ENCODE measurements at regions not wholly inside any gene's neighbourhood (a gene's known extent, or its start where the extent isn't known, plus 50 kb on each side); places are given as distances from the start of the nearest gene placed in this dataset.

DNA sequence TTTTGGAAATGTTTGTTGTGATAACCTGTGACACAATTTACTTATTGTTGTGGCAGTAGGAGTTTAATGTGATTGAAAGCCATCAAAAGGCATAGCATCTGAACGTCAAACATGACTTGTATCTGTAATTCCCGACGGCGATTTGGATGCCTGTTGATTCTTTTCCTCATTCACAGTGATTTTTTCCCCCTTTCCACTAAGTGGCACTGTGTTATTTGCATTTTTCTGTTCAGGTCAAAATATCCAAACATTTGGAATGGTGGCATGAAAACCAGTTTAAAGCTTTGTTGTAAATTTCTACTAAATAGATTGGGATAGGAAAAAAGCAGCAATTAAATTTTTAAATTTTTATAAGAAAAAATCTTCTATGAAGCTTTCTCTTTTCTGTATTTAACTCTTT, 259.9 kb upstream of the KCNH8 start:
- DNase-seq (ENCODE audit: low read depth) = no peak

DNA sequence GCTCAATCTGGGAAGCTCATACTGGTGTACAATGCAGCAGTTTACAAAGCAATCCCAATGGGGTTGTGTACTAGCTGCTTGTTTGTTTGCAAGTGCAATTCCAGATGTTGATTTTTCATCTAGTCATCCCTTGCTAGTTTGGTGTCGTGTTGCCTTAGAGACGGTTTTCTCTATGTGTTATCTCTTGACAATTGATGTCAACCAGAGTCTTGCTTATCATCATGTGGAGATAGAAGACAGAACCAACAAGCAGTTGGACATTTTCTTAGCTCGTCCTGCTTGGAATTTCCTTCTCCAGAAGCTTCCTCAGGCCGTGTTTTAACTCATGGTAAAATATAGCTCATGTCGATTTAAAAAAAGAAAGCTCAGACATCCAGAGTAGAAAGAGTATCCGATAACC, 262.0 kb upstream of the KCNH8 start:
- TF ChIP-seq MYC (IDR thresholded peaks at IDR 0.05; ENCODE audit: low read depth, low read length) (no peak), POLR2A (IDR thresholded peaks at IDR 0.05; ENCODE audit: extremely low read depth, insufficient read length) (no peak)
- TF ChIP-seq, protein P1, sequence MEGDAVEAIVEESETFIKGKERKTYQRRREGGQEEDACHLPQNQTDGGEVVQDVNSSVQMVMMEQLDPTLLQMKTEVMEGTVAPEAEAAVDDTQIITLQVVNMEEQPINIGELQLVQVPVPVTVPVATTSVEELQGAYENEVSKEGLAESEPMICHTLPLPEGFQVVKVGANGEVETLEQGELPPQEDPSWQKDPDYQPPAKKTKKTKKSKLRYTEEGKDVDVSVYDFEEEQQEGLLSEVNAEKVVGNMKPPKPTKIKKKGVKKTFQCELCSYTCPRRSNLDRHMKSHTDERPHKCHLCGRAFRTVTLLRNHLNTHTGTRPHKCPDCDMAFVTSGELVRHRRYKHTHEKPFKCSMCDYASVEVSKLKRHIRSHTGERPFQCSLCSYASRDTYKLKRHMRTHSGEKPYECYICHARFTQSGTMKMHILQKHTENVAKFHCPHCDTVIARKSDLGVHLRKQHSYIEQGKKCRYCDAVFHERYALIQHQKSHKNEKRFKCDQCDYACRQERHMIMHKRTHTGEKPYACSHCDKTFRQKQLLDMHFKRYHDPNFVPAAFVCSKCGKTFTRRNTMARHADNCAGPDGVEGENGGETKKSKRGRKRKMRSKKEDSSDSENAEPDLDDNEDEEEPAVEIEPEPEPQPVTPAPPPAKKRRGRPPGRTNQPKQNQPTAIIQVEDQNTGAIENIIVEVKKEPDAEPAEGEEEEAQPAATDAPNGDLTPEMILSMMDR (IDR thresholded peaks at IDR 0.05; ENCODE audit: low read depth, low read length) = no peak
- TF ChIP-seq, protein P2, sequence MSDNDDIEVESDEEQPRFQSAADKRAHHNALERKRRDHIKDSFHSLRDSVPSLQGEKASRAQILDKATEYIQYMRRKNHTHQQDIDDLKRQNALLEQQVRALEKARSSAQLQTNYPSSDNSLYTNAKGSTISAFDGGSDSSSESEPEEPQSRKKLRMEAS (IDR thresholded peaks at IDR 0.05; ENCODE audit: low read depth, low read length) = no peak
- H3K4me3 ChIP-seq (ENCODE audit: low read depth, low read length) = no peak overlapping the region
- no peak for DNase-seq (ENCODE audit: low read depth)

More for the DNA sequence above, 259.9 kb upstream of the KCNH8 start:
- H3K4me3 ChIP-seq (ENCODE audit: low read depth, low read length) = no peak overlapping the region
- TF ChIP-seq, protein P2 (IDR thresholded peaks at IDR 0.05; ENCODE audit: low read depth, low read length) = no peak
- no peak for TF ChIP-seq MYC (IDR thresholded peaks at IDR 0.05; ENCODE audit: low read depth, low read length)
- no peak for TF ChIP-seq POLR2A (IDR thresholded peaks at IDR 0.05; ENCODE audit: extremely low read depth, insufficient read length)
- TF ChIP-seq, protein P1 (IDR thresholded peaks at IDR 0.05; ENCODE audit: low read depth, low read length) = no peak

DNA sequence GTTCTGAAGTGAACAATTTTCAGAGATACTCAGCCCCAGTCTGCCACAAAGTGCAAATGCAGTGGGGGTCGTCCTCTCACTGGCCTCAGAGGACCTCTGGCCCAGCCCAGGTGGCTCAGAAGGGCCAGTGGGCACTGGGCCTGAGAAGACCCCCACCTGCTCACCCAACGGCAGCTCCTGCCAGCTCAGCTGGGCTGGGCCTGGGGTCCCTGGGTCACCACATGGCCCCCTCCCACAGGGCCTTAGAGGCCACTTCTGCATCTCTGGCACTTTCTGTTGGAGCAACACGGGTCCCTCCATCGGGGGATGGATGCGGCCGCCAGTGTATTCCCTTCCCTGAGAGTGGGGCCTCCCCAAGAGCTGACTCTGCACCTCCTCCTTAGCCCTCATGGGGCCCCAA, 262.7 kb upstream of the KCNH8 start:
- TF ChIP-seq MYC (IDR thresholded peaks at IDR 0.05; ENCODE audit: low read depth, low read length) = no peak
- TF ChIP-seq, protein P2 (IDR thresholded peaks at IDR 0.05; ENCODE audit: low read depth, low read length) = no peak
- TF ChIP-seq, protein P1 (IDR thresholded peaks at IDR 0.05; ENCODE audit: low read depth, low read length) = no peak
- no peak for TF ChIP-seq POLR2A (IDR thresholded peaks at IDR 0.05; ENCODE audit: extremely low read depth, insufficient read length)
- no peak for DNase-seq (ENCODE audit: low read depth)
- no peak overlapping the region for H3K4me3 ChIP-seq (ENCODE audit: low read depth, low read length)

DNA sequence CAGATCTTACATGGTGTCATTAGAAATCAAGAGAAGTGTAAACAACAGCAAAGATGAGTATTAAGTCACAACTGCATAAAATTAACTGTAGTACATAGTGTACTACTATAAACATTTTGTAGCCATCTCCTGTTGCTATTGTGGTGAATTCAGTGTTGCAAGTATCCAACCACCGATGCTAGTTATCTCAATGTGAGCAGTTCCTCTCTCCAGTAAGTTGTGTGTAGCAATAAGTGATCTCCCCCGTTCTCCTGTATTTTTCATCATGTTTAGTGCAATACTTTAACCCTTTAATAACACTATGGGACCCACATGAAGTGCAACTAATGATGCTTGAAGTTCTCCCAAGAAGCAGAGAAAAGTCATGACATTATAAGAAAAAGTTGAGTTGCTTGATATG, 264.7 kb upstream of the KCNH8 start:
- no peak overlapping the region for H3K4me3 ChIP-seq (ENCODE audit: low read depth, low read length)
- peak; percentile 18 for DNase-seq (ENCODE audit: low read depth)
- TF ChIP-seq POLR2A (IDR thresholded peaks at IDR 0.05; ENCODE audit: extremely low read depth, insufficient read length) (no peak), MYC (IDR thresholded peaks at IDR 0.05; ENCODE audit: low read depth, low read length) (no peak)
- TF ChIP-seq, protein P2 (IDR thresholded peaks at IDR 0.05; ENCODE audit: low read depth, low read length) = no peak
- TF ChIP-seq, protein P1 (IDR thresholded peaks at IDR 0.05; ENCODE audit: low read depth, low read length) = no peak

DNA sequence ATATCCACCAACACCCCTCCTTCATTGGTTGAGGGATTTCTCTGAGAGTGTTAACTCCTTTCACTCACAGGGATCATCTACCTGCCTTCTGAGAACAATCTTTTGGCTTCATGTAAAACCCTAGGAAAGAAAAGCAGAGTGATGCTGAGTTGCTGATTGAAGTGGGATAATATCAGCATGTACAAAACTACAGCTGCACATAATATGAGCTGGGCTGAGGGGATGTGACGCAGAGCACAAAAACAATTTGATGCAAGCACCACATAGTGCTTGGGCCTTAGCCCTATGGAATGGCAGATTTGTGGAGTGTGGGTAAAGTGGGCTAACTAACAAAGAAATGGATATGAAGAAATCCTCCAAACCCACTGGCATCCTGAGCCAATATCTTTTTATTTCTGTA, 267.6 kb upstream of the KCNH8 start:
- DNase-seq (ENCODE audit: low read depth) = no peak
- H3K4me3 ChIP-seq (ENCODE audit: low read depth, low read length) = no peak overlapping the region
- TF ChIP-seq, protein P1 (IDR thresholded peaks at IDR 0.05; ENCODE audit: low read depth, low read length) = no peak
- TF ChIP-seq POLR2A (IDR thresholded peaks at IDR 0.05; ENCODE audit: extremely low read depth, insufficient read length) = no peak

DNA sequence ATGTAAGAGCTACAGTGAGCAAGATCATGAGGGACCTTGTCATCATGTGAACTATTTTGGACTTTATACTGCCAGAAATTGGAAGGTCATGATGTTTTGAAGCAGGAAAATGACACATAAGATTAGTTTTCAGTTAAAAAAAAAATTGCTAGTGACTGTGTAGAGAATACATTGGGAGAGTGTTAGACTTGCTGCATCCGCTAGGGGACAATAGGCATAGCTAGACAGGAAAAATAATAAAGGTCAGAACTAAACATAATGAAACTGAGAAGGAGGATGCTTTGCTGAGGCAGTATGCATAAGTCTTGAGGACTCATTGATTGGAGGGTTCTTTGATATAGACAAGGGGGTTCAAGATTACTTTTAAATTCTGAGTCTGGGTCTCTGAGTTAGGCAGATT, 275.8 kb upstream of the KCNH8 start:
- DNase-seq (ENCODE audit: low read depth) = no peak
- no peak for TF ChIP-seq POLR2A (IDR thresholded peaks at IDR 0.05; ENCODE audit: extremely low read depth, insufficient read length)
- TF ChIP-seq, protein P2 (IDR thresholded peaks at IDR 0.05; ENCODE audit: low read depth, low read length) = no peak
- TF ChIP-seq, protein P1 (IDR thresholded peaks at IDR 0.05; ENCODE audit: low read depth, low read length) = no peak
- no peak for TF ChIP-seq MYC (IDR thresholded peaks at IDR 0.05; ENCODE audit: low read depth, low read length)
- H3K4me3 ChIP-seq (ENCODE audit: low read depth, low read length) = no peak overlapping the region

Measured in NB4 (cell line).